ENCODE measurements at regions not wholly inside any gene's neighbourhood (a gene's known extent, or its start where the extent isn't known, plus 50 kb on each side); places are given as distances from the start of the nearest gene placed in this dataset.

DNA sequence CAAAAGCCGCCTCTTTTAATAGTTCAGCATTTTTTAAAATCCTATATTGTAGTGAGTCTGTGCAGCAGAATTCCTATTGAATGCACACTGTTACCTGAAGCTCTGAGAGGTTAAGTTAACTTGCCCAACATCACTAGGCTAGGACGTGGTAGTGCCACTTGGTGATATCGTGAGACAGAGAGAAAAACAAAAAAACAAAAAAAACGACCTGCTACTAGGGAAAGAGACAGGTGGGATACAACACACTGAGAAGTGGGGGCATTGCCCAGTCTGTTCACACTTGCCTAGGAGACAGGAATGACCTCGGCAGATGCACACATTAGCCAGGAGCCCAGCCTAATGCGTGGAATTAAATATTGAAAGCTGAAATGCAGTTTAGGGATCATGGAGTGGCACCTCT, 129.7 kb upstream of the CCND2 start:
- Histone ChIP-seq H3K36me3 (replicated peaks in 1 of 2; ENCODE audit: control insufficient read depth in 1 of 2, insufficient read depth in 2 of 2, low read length in 2 of 2) (no peaks in the 10 kb centered on the region), H3K9ac (ENCODE audit: insufficient read depth, low read length, poor library complexity, severe bottlenecking) (no peak overlapping the region), H3K4me3 (replicated peaks in 1 of 3; ENCODE audit: low read depth in 2 of 3, low read length in 3 of 3) (no peak overlapping the region), H3K27ac (ENCODE audit: low read depth in 1 of 2, low read length in 2 of 2) (no peak overlapping the region), H3K79me2 (ENCODE audit: insufficient read depth, low read length) (no peaks in the 10 kb centered on the region), H3K9me3 (replicated peaks in 1 of 2; ENCODE audit: control insufficient read depth in 1 of 2, insufficient read depth in 1 of 2, low read length in 2 of 2) (no peaks in the 10 kb centered on the region), H3K27me3 (ENCODE audit: control insufficient read depth in 2 of 2, insufficient read depth in 2 of 2, low read length in 2 of 2) (no peaks in the 10 kb centered on the region), H3K4me2 (replicated peaks; ENCODE audit: extremely low read depth, low read length, poor library complexity, severe bottlenecking) (no peak overlapping the region), H3K4me1 (ENCODE audit: control insufficient read depth in 1 of 2, insufficient read depth in 2 of 2, low read length in 2 of 2) (peaks cover 46 to 48% of the 10 kb centered on the region in 2 donors), H4K20me1 (ENCODE audit: insufficient read depth, low read length) (no peaks in the 10 kb centered on the region), H2AFZ (ENCODE audit: insufficient read depth, low read depth, low read length, poor library complexity, severe bottlenecking) (no peak overlapping the region)
- WGBS (ENCODE audit: insufficient coverage), result 100% methylated on average over 1 of the region's 6 CpGs
- Mint-ChIP-seq H3K4me1 (peaks cover 55% of the 10 kb centered on the region), H3K36me3 (peaks cover 0 to 2% of the 10 kb centered on the region in 2 donors), H3K9me3 (no peaks in the 10 kb centered on the region), H3K4me3 (no peak overlapping the region), H3K27ac (peak overlapping the region in 2 of 7 donors; percentile 32 to 73), H3K27me3 (ENCODE audit: low read depth in 3 of 3) (peaks cover 2 to 12% (median 2%) of the 10 kb centered on the region in 3 donors)
- DNase-seq, result no peak
- TF ChIP-seq, protein P1, sequence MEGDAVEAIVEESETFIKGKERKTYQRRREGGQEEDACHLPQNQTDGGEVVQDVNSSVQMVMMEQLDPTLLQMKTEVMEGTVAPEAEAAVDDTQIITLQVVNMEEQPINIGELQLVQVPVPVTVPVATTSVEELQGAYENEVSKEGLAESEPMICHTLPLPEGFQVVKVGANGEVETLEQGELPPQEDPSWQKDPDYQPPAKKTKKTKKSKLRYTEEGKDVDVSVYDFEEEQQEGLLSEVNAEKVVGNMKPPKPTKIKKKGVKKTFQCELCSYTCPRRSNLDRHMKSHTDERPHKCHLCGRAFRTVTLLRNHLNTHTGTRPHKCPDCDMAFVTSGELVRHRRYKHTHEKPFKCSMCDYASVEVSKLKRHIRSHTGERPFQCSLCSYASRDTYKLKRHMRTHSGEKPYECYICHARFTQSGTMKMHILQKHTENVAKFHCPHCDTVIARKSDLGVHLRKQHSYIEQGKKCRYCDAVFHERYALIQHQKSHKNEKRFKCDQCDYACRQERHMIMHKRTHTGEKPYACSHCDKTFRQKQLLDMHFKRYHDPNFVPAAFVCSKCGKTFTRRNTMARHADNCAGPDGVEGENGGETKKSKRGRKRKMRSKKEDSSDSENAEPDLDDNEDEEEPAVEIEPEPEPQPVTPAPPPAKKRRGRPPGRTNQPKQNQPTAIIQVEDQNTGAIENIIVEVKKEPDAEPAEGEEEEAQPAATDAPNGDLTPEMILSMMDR (IDR thresholded peaks at IDR 0.05), result no peak
- intact Hi-C loops (cut with micrococcal nuclease), result no loop called here

DNA sequence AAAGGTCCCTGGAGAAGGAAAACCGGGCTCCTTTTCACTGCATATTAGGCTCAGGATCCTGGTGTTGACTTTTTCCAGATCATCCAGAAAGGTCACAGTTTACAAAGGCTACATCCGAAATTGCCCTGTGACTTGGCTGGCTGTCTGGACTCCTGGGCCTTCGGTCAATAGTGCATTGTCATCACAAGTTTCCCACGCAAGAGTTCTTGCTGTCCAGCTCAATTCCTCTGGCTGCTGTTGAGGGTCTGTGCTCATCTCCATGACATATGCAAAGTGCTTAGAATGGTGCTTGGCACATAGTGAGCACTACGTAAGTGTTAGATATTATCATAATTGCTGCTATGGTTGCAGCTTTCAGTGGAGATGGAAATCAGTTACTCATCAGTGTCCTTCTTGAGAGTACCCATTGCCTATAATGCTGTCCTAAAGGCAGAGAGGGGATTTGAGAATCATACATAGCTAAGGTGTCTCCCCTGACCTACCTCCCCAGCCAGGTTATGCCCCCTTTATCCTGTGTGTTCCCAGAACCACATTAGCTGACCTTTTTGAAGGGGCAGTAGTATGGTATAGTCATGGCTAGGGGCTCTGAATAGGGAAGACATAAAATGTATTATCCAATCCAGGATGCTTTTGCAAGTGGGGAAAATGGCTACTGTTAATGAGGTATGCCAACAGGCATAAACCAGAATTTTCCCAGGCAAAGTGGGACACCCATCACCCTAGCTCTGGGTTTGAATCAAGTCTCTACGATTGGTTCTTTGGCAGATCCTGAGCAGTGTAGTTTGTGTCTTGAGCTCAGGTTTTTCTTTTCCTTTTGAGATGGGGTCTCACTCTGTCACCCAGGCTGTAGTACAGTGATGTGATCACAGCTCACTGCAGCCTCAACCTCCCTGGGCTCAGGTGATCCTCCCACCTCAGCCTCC, 132.0 kb upstream of the CCND2 start:
- 100% methylated on average over 1 of the region's 6 CpGs for WGBS (ENCODE audit: insufficient coverage)

More for the DNA sequence above, 132.0 kb upstream of the CCND2 start:
- Histone ChIP-seq H3K79me2 (ENCODE audit: insufficient read depth, low read length) (no peaks in the 10 kb centered on the region), H3K36me3 (replicated peaks in 1 of 2; ENCODE audit: control insufficient read depth in 1 of 2, insufficient read depth in 2 of 2, low read length in 2 of 2) (no peaks in the 10 kb centered on the region), H3K9ac (ENCODE audit: insufficient read depth, low read length, poor library complexity, severe bottlenecking) (no peak overlapping the region), H3K4me3 (replicated peaks in 1 of 3; ENCODE audit: low read depth in 2 of 3, low read length in 3 of 3) (no peak overlapping the region), H3K27me3 (ENCODE audit: control insufficient read depth in 2 of 2, insufficient read depth in 2 of 2, low read length in 2 of 2) (no peaks in the 10 kb centered on the region), H3K27ac (ENCODE audit: low read depth in 1 of 2, low read length in 2 of 2) (no peak overlapping the region), H3K9me3 (replicated peaks in 1 of 2; ENCODE audit: control insufficient read depth in 1 of 2, insufficient read depth in 1 of 2, low read length in 2 of 2) (no peaks in the 10 kb centered on the region), H3K4me1 (ENCODE audit: control insufficient read depth in 1 of 2, insufficient read depth in 2 of 2, low read length in 2 of 2) (peaks cover 35 to 37% of the 10 kb centered on the region in 2 donors), H2AFZ (ENCODE audit: insufficient read depth, low read depth, low read length, poor library complexity, severe bottlenecking) (no peak overlapping the region), H4K20me1 (ENCODE audit: insufficient read depth, low read length) (no peaks in the 10 kb centered on the region), H3K4me2 (replicated peaks; ENCODE audit: extremely low read depth, low read length, poor library complexity, severe bottlenecking) (no peak overlapping the region)
- TF ChIP-seq, protein P1 (IDR thresholded peaks at IDR 0.05), result no peak
- peaks cover 0 to 2% of the 10 kb centered on the region in 2 donors for H3K36me3 Mint-ChIP-seq
- H3K4me3 Mint-ChIP-seq, result no peak overlapping the region
- DNase-seq, result no peak
- peaks cover 42% of the 10 kb centered on the region for H3K4me1 Mint-ChIP-seq
- H3K27ac Mint-ChIP-seq, result peak overlapping the region in 3 of 7 donors; percentile 95 to 98 (median 95)
- H3K27me3 Mint-ChIP-seq (ENCODE audit: low read depth in 3 of 3), result peaks cover 2 to 5% (median 2%) of the 10 kb centered on the region in 3 donors
- no peaks in the 10 kb centered on the region for H3K9me3 Mint-ChIP-seq
- intact Hi-C loops (cut with micrococcal nuclease), result no loop called here
